GM23338 (cell line): ENCODE measurements at regions not wholly inside any gene's neighbourhood (a gene's known extent, or its start where the extent isn't known, plus 50 kb on each side); places are given as distances from the start of the nearest gene placed in this dataset.

Experiments
- ATAC-seq: fragments of 200-7000 bp; cut with Tn5 transposase; 3 replicates; pipeline ENCODE4 v1.9.1; 2020
- DNase-seq: peaks from one replicate; pipeline ENCODE4 v3.0.0-alpha.2; 2015; ENCODE audit warnings: low spot score
- H2AFZ ChIP-seq: fragments of 200-600 bp; sonication (generic); 2 replicates; pipeline ENCODE4 v1.8.0; 2016; ENCODE audit warnings: antibody characterized with exemption, mild to moderate bottlenecking, moderate library complexity
- H3F3A ChIP-seq: fragments of 200-600 bp; sonication (generic); replicated peaks from 2 replicates; pipeline ENCODE4 v1.8.0; 2017; ENCODE audit warnings: antibody characterized with exemption, mixed run types, low read depth
- H3K27ac ChIP-seq: fragments of 200-600 bp; sonication (generic); 2 replicates; pipeline ENCODE4 v1.6.1; 2016; ENCODE audit warnings: low read depth
- H3K27me3 ChIP-seq: fragments of 200-600 bp; sonication (generic); 2 replicates; pipeline ENCODE4 v1.8.0; 2016; ENCODE audit warnings: mild to moderate bottlenecking, mixed run types, moderate library complexity; ENCODE audit not compliant: insufficient read depth
- H3K36me3 ChIP-seq: fragments of 200-600 bp; sonication (generic); 2 replicates; pipeline ENCODE4 v1.8.0; 2016; ENCODE audit warnings: mild to moderate bottlenecking; ENCODE audit not compliant: insufficient read depth
- H3K4me1 ChIP-seq: fragments of 200-600 bp; sonication (generic); 2 replicates; pipeline ENCODE4 v1.8.0; 2016; ENCODE audit warnings: mild to moderate bottlenecking, moderate library complexity; ENCODE audit not compliant: insufficient read depth
- H3K4me2 ChIP-seq: fragments of 200-600 bp; sonication (generic); 2 replicates; pipeline ENCODE4 v1.7.1; 2017; ENCODE audit warnings: mixed run types
- H3K4me3 ChIP-seq: fragments of 200-600 bp; sonication (generic); 2 replicates; pipeline ENCODE4 v1.6.1; 2016; ENCODE audit warnings: mixed run types
- H3K79me2 ChIP-seq: fragments of 200-600 bp; sonication (generic); replicated peaks from 2 replicates; pipeline ENCODE4 v1.8.0; 2017; ENCODE audit warnings: mild to moderate bottlenecking; ENCODE audit not compliant: insufficient read depth
- H3K9me2 ChIP-seq: fragments of 200-600 bp; sonication (generic); 2 replicates; pipeline ENCODE4 v1.8.0; 2017; ENCODE audit not compliant: insufficient read depth
- H4K20me1 ChIP-seq: fragments of 200-600 bp; sonication (generic); replicated peaks from 2 replicates; pipeline ENCODE4 v1.8.0; 2017; ENCODE audit warnings: mild to moderate bottlenecking; ENCODE audit not compliant: insufficient read depth
- H3K27ac Mint-ChIP-seq: 2 replicates; pipeline ENCODE4 v1.8.0; 2020; ENCODE audit warnings: inconsistent platforms, mild to moderate bottlenecking, moderate library complexity, mixed read lengths
- H3K27me3 Mint-ChIP-seq: 3 replicates; pipeline ENCODE4 v1.8.0; 2022; ENCODE audit warnings: low read depth, mild to moderate bottlenecking, moderate library complexity, mixed read lengths, inconsistent platforms; ENCODE audit not compliant: insufficient read depth, poor library complexity
- H3K36me3 Mint-ChIP-seq: 3 replicates; pipeline ENCODE4 v1.8.0; 2021; ENCODE audit warnings: low read depth, mild to moderate bottlenecking, inconsistent platforms, moderate library complexity, mixed read lengths
- H3K4me1 Mint-ChIP-seq: 3 replicates; pipeline ENCODE4 v1.8.0; 2020; ENCODE audit warnings: mild to moderate bottlenecking, inconsistent platforms, mixed read lengths
- H3K4me3 Mint-ChIP-seq: 3 replicates; pipeline ENCODE4 v1.8.0; 2021; ENCODE audit warnings: moderate library complexity, mild to moderate bottlenecking, inconsistent platforms, mixed read lengths
- H3K9me3 Mint-ChIP-seq: 3 replicates; pipeline ENCODE4 v1.8.0; 2020; ENCODE audit warnings: moderate library complexity, mild to moderate bottlenecking, inconsistent platforms, mixed read lengths
- CREB1 ChIP-seq: fragments of 250-450 bp; sonication (Bioruptor Pico); IDR thresholded peaks from 2 replicates; pipeline ENCODE4 v1.5.0; 2020; ENCODE audit warnings: low read depth, mild to moderate bottlenecking, moderate library complexity
- CTCF ChIP-seq, 2 experiments: fragments of 200-600 bp in 1 of 2; sonication (generic) in 1 of 2; conservative IDR thresholded peaks; 2 replicates each; pipeline versions ENCODE4 v1.5.1 to v1.6.1; 2016 to 2017; ENCODE audit warnings: antibody characterized with exemption in 2 of 2, low read depth in 2 of 2, mild to moderate bottlenecking in 2 of 2, moderate library complexity in 1 of 2
- ETS1 ChIP-seq: IDR thresholded peaks from 2 replicates; pipeline ENCODE4 v1.6.1; 2016; ENCODE audit warnings: antibody characterized with exemption
- EZH2 ChIP-seq: fragments of 200-600 bp; sonication (generic); IDR thresholded peaks from one replicate; pipeline ENCODE4 v1.8.0; 2017; ENCODE audit warnings: antibody characterized with exemption, mild to moderate bottlenecking, low read depth; ENCODE audit not compliant: unreplicated experiment
- EZH2phosphoT487 ChIP-seq: fragments of 200-600 bp; sonication (generic); IDR thresholded peaks from one replicate; pipeline ENCODE4 v1.8.1; 2018; ENCODE audit warnings: antibody characterized with exemption; ENCODE audit not compliant: unreplicated experiment
- JUNB ChIP-seq: IDR thresholded peaks from one replicate; pipeline ENCODE4 v1.6.1; 2016; ENCODE audit warnings: antibody characterized with exemption; ENCODE audit not compliant: unreplicated experiment
- NANOG ChIP-seq: IDR thresholded peaks from 2 replicates; pipeline ENCODE4 v1.6.1; 2016; ENCODE audit warnings: antibody characterized with exemption, borderline replicate concordance
- POLR2AphosphoS5 ChIP-seq: IDR thresholded peaks from 2 replicates; pipeline ENCODE4 v1.6.1; 2016; ENCODE audit warnings: antibody characterized with exemption, low read depth
- REST ChIP-seq: IDR thresholded peaks from one replicate; pipeline ENCODE4 v1.6.1; 2018; ENCODE audit warnings: antibody characterized with exemption; ENCODE audit not compliant: unreplicated experiment
- STAT1 ChIP-seq: IDR thresholded peaks from one replicate; pipeline ENCODE4 v1.6.1; 2016; ENCODE audit warnings: antibody characterized with exemption; ENCODE audit not compliant: unreplicated experiment
- ZNF114 ChIP-seq: fragments of 250-450 bp; sonication (Bioruptor Pico); IDR thresholded peaks from 2 replicates; pipeline ENCODE4 v1.5.0; 2020; ENCODE audit warnings: mild to moderate bottlenecking, moderate library complexity
- ZNF331 ChIP-seq: fragments of 250-450 bp; sonication (Bioruptor Pico); IDR thresholded peaks from 2 replicates; pipeline ENCODE4 v1.5.0; 2020; ENCODE audit warnings: low read depth, mild to moderate bottlenecking, moderate library complexity
- ZNF462 ChIP-seq: fragments of 250-450 bp; sonication (Bioruptor Pico); IDR thresholded peaks from 2 replicates; pipeline ENCODE4 v1.5.0; 2020; ENCODE audit warnings: mild to moderate bottlenecking, moderate library complexity

- peaks cover 6% of the 10 kb centered on the region for H3K27me3 Mint-ChIP-seq
These were observed 211.5 kb upstream of the RPS23 start for GRCh38 chr5:82489683-82490082.

More at GRCh38 chr5:82489683-82490082, 211.5 kb upstream of the RPS23 start:
- no peaks in the 10 kb centered on the region for H3F3A ChIP-seq
- Mint-ChIP-seq H3K4me1 (no peaks in the 10 kb centered on the region), H3K4me3 (no peak overlapping the region), H3K27ac (no peak overlapping the region), H3K9me3 (no peaks in the 10 kb centered on the region; the same call in 2 of the 3 replicates), H3K36me3 (no peaks in the 10 kb centered on the region)
- DNase-seq (no peak), ATAC-seq (no peak)
- H3K36me3 ChIP-seq = no peaks in the 10 kb centered on the region
- H3K4me1 ChIP-seq = no peaks in the 10 kb centered on the region
- no peak overlapping the region for H2AFZ ChIP-seq
- no peaks in the 10 kb centered on the region for H4K20me1 ChIP-seq
- H3K9me2 ChIP-seq = peaks cover 6% of the 10 kb centered on the region; the same call in 1 of the 2 replicates
- TF ChIP-seq REST (no peak), POLR2AphosphoS5 (no peak), EZH2phosphoT487 (no peak), ZNF114 (CRISPR knock-in tag) (no peak), ZNF462 (no peak), EZH2 (no peak), JUNB (no peak), CTCF (conservative IDR thresholded peaks at IDR 0.05; ENCODE audit: low read depth in 2 of 2) (no peak), NANOG (no peak), CREB1 (no peak), STAT1 (no peak), ZNF331 (CRISPR knock-in tag) (no peak), ETS1 (no peak)
- no peaks in the 10 kb centered on the region for H3K79me2 ChIP-seq
- no peaks in the 10 kb centered on the region for H3K27me3 ChIP-seq
- no peak overlapping the region for H3K4me2 ChIP-seq
- no peak overlapping the region for H3K4me3 ChIP-seq
- no peak overlapping the region for H3K27ac ChIP-seq
